ENCODE measurements at regions not wholly inside any gene's neighbourhood (a gene's known extent, or its start where the extent isn't known, plus 50 kb on each side); places are given as distances from the start of the nearest gene placed in this dataset.

GRCh38 chr18:24915547-24915946, 436.4 kb downstream of the ZNF521 start:
- no peak for DNase-seq

- no peak for DNase-seq
Observed at GRCh38 chr18:24917767-24918166, 434.2 kb downstream of the ZNF521 start.

GRCh38 chr18:24918257-24918656, 433.7 kb downstream of the ZNF521 start:
- DNase-seq, result no peak

GRCh38 chr18:24919181-24919797, 432.7 kb downstream of the ZNF521 start:
- DNase-seq, result no peak

GRCh38 chr18:24922491-24922890, 429.5 kb downstream of the ZNF521 start:
- no peak for DNase-seq

- DNase-seq, result no peak
Observed at GRCh38 chr18:24923138-24923537, 428.8 kb downstream of the ZNF521 start.

GRCh38 chr18:24924066-24924716, 427.8 kb downstream of the ZNF521 start:
- no peak for DNase-seq

- DNase-seq, result no peak
Observed at GRCh38 chr18:24926649-24927048, 425.3 kb downstream of the ZNF521 start.

GRCh38 chr18:24928301-24928878, 423.6 kb downstream of the ZNF521 start:
- DNase-seq, result no peak

GRCh38 chr18:24930478-24930877, 421.5 kb downstream of the ZNF521 start:
- DNase-seq, result no peak

GRCh38 chr18:24930971-24931370, 421.0 kb downstream of the ZNF521 start:
- DNase-seq, result no peak

- no peak for DNase-seq
Observed at GRCh38 chr18:24933345-24933744, 418.6 kb downstream of the ZNF521 start.

- no peak for DNase-seq
Observed at GRCh38 chr18:24934258-24934932, 417.6 kb downstream of the ZNF521 start.

GRCh38 chr18:24935008-24935407, 417.0 kb downstream of the ZNF521 start:
- DNase-seq, result no peak

GRCh38 chr18:24935896-24936295, 416.1 kb downstream of the ZNF521 start:
- DNase-seq, result no peak

GRCh38 chr18:24936691-24937090, 415.3 kb downstream of the ZNF521 start:
- no peak for DNase-seq

- no peak for DNase-seq
Observed at GRCh38 chr18:24937639-24938275, 414.2 kb downstream of the ZNF521 start.

GRCh38 chr18:24940416-24940815, 411.6 kb downstream of the ZNF521 start:
- no peak for DNase-seq

GRCh38 chr18:24941174-24941951, 410.6 kb downstream of the ZNF521 start:
- no peak for DNase-seq

- DNase-seq, result no peak
Observed at GRCh38 chr18:24942144-24942543, 409.8 kb downstream of the ZNF521 start.

GRCh38 chr18:24947521-24948305, 404.3 kb downstream of the ZNF521 start:
- no peak for DNase-seq

GRCh38 chr18:24949908-24950307, 402.1 kb downstream of the ZNF521 start:
- no peak for DNase-seq

Data from stimulated activated CD4-positive, alpha-beta T cell treated with anti-CD3 and anti-CD28 coated beads, Interleukin-12 subunit alpha, Interleukin-12 subunit beta, amount 100 ng/mL, for 4 hours (primary cell).